ENCODE measurements at regions not wholly inside any gene's neighbourhood (a gene's known extent, or its start where the extent isn't known, plus 50 kb on each side); places are given as distances from the start of the nearest gene placed in this dataset.

GRCh38 chr12:25719505-25719904 is 166.4 kb upstream of the LMNTD1 start:
- Histone ChIP-seq H3K27ac (no peak overlapping the region), H3K27me3 (no peaks in the 10 kb centered on the region), H3K4me1 (no peaks in the 10 kb centered on the region), H3K9me3 (no peaks in the 10 kb centered on the region), H3K4me3 (no peak overlapping the region), H3K36me3 (no peaks in the 10 kb centered on the region)
- DNase-seq (ENCODE audit: low spot score), result no peak
- no peak for TF ChIP-seq CTCF (IDR thresholded peaks at IDR 0.05)

- Histone ChIP-seq H3K4me1 (no peaks in the 10 kb centered on the region), H3K27ac (no peak overlapping the region), H3K36me3 (no peaks in the 10 kb centered on the region), H3K9me3 (no peaks in the 10 kb centered on the region), H3K27me3 (no peaks in the 10 kb centered on the region), H3K4me3 (no peak overlapping the region)
- no peak for DNase-seq (ENCODE audit: low spot score)
- no peak for TF ChIP-seq CTCF (IDR thresholded peaks at IDR 0.05)
Observed at GRCh38 chr12:25723336-25723735, 170.3 kb upstream of the LMNTD1 start.

- Histone ChIP-seq H3K4me1 (no peaks in the 10 kb centered on the region), H3K9me3 (no peaks in the 10 kb centered on the region), H3K4me3 (no peak overlapping the region), H3K36me3 (no peaks in the 10 kb centered on the region), H3K27ac (no peak overlapping the region), H3K27me3 (no peaks in the 10 kb centered on the region)
- no peak for TF ChIP-seq CTCF (IDR thresholded peaks at IDR 0.05)
- DNase-seq (ENCODE audit: low spot score), result no peak
Observed at GRCh38 chr12:25723921-25724491, 170.9 kb upstream of the LMNTD1 start.

- H3K4me1 ChIP-seq, result no peaks in the 10 kb centered on the region
- DNase-seq (ENCODE audit: low spot score), result no peak
- no peak for TF ChIP-seq CTCF (IDR thresholded peaks at IDR 0.05)
- peak overlapping the region in 1 of 2 donors; percentile 47 for H3K27ac ChIP-seq
- H3K27me3 ChIP-seq, result no peaks in the 10 kb centered on the region
- no peaks in the 10 kb centered on the region for H3K9me3 ChIP-seq
- no peaks in the 10 kb centered on the region for H3K36me3 ChIP-seq
- H3K4me3 ChIP-seq, result no peak overlapping the region
Observed at GRCh38 chr12:25725470-25725869, 172.4 kb upstream of the LMNTD1 start.

GRCh38 chr12:25725931-25726330 is 172.8 kb upstream of the LMNTD1 start:
- Histone ChIP-seq H3K4me3 (no peak overlapping the region), H3K27me3 (no peaks in the 10 kb centered on the region), H3K27ac (no peak overlapping the region), H3K9me3 (no peaks in the 10 kb centered on the region), H3K36me3 (no peaks in the 10 kb centered on the region), H3K4me1 (no peaks in the 10 kb centered on the region)
- DNase-seq (ENCODE audit: low spot score), result no peak
- TF ChIP-seq CTCF (IDR thresholded peaks at IDR 0.05), result no peak

- Histone ChIP-seq H3K27ac (no peak overlapping the region), H3K9me3 (no peaks in the 10 kb centered on the region), H3K36me3 (no peaks in the 10 kb centered on the region), H3K27me3 (no peaks in the 10 kb centered on the region), H3K4me1 (no peaks in the 10 kb centered on the region), H3K4me3 (no peak overlapping the region)
- no peak for DNase-seq (ENCODE audit: low spot score)
- no peak for TF ChIP-seq CTCF (IDR thresholded peaks at IDR 0.05)
Observed at GRCh38 chr12:25728056-25728595, 175.0 kb upstream of the LMNTD1 start.
